GM12891 (cell line): ENCODE measurements at regions not wholly inside any gene's neighbourhood (a gene's known extent, or its start where the extent isn't known, plus 50 kb on each side); places are given as distances from the start of the nearest gene placed in this dataset.

Experiments used
- DNase-seq: peaks from one replicate; pipeline ENCODE4 v3.0.0; 2011; ENCODE audit warnings: low spot score; ENCODE audit not compliant: insufficient read length
- FAIRE-seq: peaks from 2 replicates; lab custom pipeline; 2011; peaks lifted over from hg19 to GRCh38; lab: Jason Lieb, UNC
- PAX5 ChIP-seq: IDR thresholded peaks from 2 replicates; pipeline ENCODE4 v1.6.1; 2011; ENCODE audit warnings: low read length, moderate library complexity, mild to moderate bottlenecking; ENCODE audit not compliant: insufficient read depth, severe bottlenecking
- POLR2A ChIP-seq: IDR thresholded peaks from 2 replicates; pipeline ENCODE4 v1.6.1; 2011; ENCODE audit warnings: low read depth, low read length, control low read depth
- POLR2AphosphoS5 ChIP-seq: IDR thresholded peaks from 2 replicates; pipeline ENCODE4 v1.6.1; 2011; ENCODE audit warnings: low read depth, low read length, control low read depth
- POU2F2 ChIP-seq: IDR thresholded peaks from 2 replicates; pipeline ENCODE4 v1.6.1; 2011; ENCODE audit warnings: low read depth, mild to moderate bottlenecking, control low read depth, low read length, moderate library complexity
- SPI1 ChIP-seq: IDR thresholded peaks from 2 replicates; pipeline ENCODE4 v1.6.1; 2011; ENCODE audit warnings: low read depth, low read length, control low read depth
- TAF1 ChIP-seq: IDR thresholded peaks from 2 replicates; pipeline ENCODE4 v1.6.1; 2011; ENCODE audit warnings: low read depth, low read length, control low read depth

GRCh38 chr1:58887059-58887458, 103.2 kb upstream of the JUN start:
- TF ChIP-seq POU2F2 (no peak), TAF1 (no peak), POLR2AphosphoS5 (no peak), POLR2A (no peak), SPI1 (no peak), PAX5 (no peak)
- no peak for FAIRE-seq

GRCh38 chr1:58888833-58889232, 105.0 kb upstream of the JUN start:
- no peak for DNase-seq
- no peak for FAIRE-seq
- TF ChIP-seq POLR2AphosphoS5 (no peak), POU2F2 (no peak), SPI1 (no peak), PAX5 (no peak)

More at GRCh38 chr1:58887059-58887458, 103.2 kb upstream of the JUN start:
- DNase-seq: no peak

GRCh38 chr1:58890113-58890512, 106.3 kb upstream of the JUN start:
- TF ChIP-seq TAF1: no peak
- no peak for TF ChIP-seq POLR2A
- no peak for TF ChIP-seq POU2F2
- TF ChIP-seq SPI1: no peak
- no peak for TF ChIP-seq PAX5
- no peak for TF ChIP-seq POLR2AphosphoS5
- FAIRE-seq (no peak), DNase-seq (no peak)

GRCh38 chr1:58890609-58891008, 106.8 kb upstream of the JUN start:
- DNase-seq: no peak
- FAIRE-seq: no peak
- TF ChIP-seq PAX5 (no peak), POU2F2 (no peak), POLR2AphosphoS5 (no peak)

GRCh38 chr1:58891347-58891746, 107.5 kb upstream of the JUN start:
- TF ChIP-seq PAX5 (no peak), TAF1 (no peak), SPI1 (no peak), POU2F2 (no peak), POLR2AphosphoS5 (no peak), POLR2A (no peak)
- FAIRE-seq (no peak), DNase-seq (no peak)

- DNase-seq (no peak), FAIRE-seq (no peak)
- TF ChIP-seq TAF1 (no peak), POU2F2 (no peak), PAX5 (no peak), POLR2AphosphoS5 (no peak), SPI1 (no peak), POLR2A (no peak)
Observed at GRCh38 chr1:58893257-58893869, 109.5 kb upstream of the JUN start.

GRCh38 chr1:58895082-58895481, 111.2 kb upstream of the JUN start:
- DNase-seq (no peak), FAIRE-seq (no peak)
- TF ChIP-seq POLR2A (no peak), POLR2AphosphoS5 (no peak)

GRCh38 chr1:58895559-58896145, 111.8 kb upstream of the JUN start:
- no peak for DNase-seq
- no peak for FAIRE-seq
- TF ChIP-seq POLR2AphosphoS5: no peak
- TF ChIP-seq PAX5: no peak
- no peak for TF ChIP-seq POLR2A
- no peak for TF ChIP-seq SPI1
- TF ChIP-seq TAF1: no peak
- no peak for TF ChIP-seq POU2F2

- TF ChIP-seq POLR2AphosphoS5 (no peak), POLR2A (no peak), TAF1 (no peak)
- no peak for DNase-seq
- no peak for FAIRE-seq
Observed at GRCh38 chr1:58896246-58897183, 112.7 kb upstream of the JUN start.
